A549 (cell line): ENCODE measurements at regions not wholly inside any gene's neighbourhood (a gene's known extent, or its start where the extent isn't known, plus 50 kb on each side); places are given as distances from the start of the nearest gene placed in this dataset.

ENCODE experiments used
- EP300 ChIP-seq, 2 experiments: fragments of >200 bp; sonication (Bioruptor Twin); formaldehyde crosslinking; IDR thresholded peaks; 2 replicates in 1 of 2; 3 replicates in 1 of 2; pipeline ENCODE4 v1.6.1; 2016 to 2017
- MAFK ChIP-seq: fragments of 450-650 bp; IDR thresholded peaks from 2 replicates; pipeline ENCODE4 v1.6.1; 2014; ENCODE audit not compliant: partially characterized antibody
- MAZ ChIP-seq: fragments of 150-350 bp; IDR thresholded peaks from 2 replicates; pipeline ENCODE4 v1.6.1; 2014; ENCODE audit warnings: antibody characterized with exemption, low read depth, low read length, borderline replicate concordance
- PHF8 ChIP-seq: fragments of 200-600 bp; sonication (generic); IDR thresholded peaks from 2 replicates; pipeline ENCODE4 v1.6.1; 2016; ENCODE audit warnings: low read depth, mild to moderate bottlenecking, antibody characterized with exemption, moderate library complexity, borderline replicate concordance
- RNF2 ChIP-seq: fragments of 200-600 bp; sonication (generic); IDR thresholded peaks from 2 replicates; pipeline ENCODE4 v1.6.1; 2016; ENCODE audit warnings: low read depth, mild to moderate bottlenecking, antibody characterized with exemption, moderate library complexity, borderline replicate concordance
- ZNF302 ChIP-seq: fragments of 250-450 bp; sonication (Bioruptor Pico); IDR thresholded peaks from 2 replicates; pipeline ENCODE4 v1.9.0; 2021; ENCODE audit warnings: inconsistent platforms, mild to moderate bottlenecking, moderate library complexity
- ZSCAN20 ChIP-seq: fragments of 250-450 bp; sonication (Bioruptor Pico); IDR thresholded peaks from 2 replicates; pipeline ENCODE4 v1.8.0; 2022; ENCODE audit warnings: mild to moderate bottlenecking, moderate library complexity
- TF ChIP-seq, protein P1 (sequence below): fragments of >200 bp; sonication (Bioruptor Twin); formaldehyde crosslinking; IDR thresholded peaks from 3 replicates; pipeline ENCODE4 v1.5.1; 2016
- TF ChIP-seq, protein P2 (sequence below): IDR thresholded peaks from 2 replicates; pipeline ENCODE4 v1.6.1; 2012; ENCODE audit warnings: low read depth, borderline replicate concordance
- TF ChIP-seq, protein P3 (sequence below): fragments of 450-650 bp; IDR thresholded peaks from 2 replicates; pipeline ENCODE4 v1.6.1; 2014; ENCODE audit warnings: antibody characterized with exemption

DNA sequence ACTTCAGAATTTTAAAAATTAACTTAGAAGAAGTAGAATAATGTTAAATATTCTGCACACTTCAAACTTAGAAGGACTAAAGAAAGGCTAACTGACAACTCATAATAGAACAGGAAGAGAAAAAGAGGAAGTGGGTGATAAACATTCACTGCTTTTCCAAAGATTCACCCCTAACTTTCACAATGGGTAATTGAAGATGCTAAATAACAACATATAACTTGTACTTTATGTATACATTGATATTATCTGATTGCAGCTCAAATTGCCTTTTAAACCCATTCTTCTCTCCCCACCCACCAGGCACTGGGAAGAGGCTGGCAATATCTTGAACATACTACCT is 376.6 kb downstream of the EFNA5 start:
- TF ChIP-seq EP300 (IDR thresholded peaks at IDR 0.05) (no peak), MAZ (no peak), MAFK (no peak), ZNF302 (CRISPR knock-in tag) (no peak), ZSCAN20 (CRISPR knock-in tag) (no peak), RNF2 (no peak), PHF8 (no peak)
- TF ChIP-seq, protein P1, sequence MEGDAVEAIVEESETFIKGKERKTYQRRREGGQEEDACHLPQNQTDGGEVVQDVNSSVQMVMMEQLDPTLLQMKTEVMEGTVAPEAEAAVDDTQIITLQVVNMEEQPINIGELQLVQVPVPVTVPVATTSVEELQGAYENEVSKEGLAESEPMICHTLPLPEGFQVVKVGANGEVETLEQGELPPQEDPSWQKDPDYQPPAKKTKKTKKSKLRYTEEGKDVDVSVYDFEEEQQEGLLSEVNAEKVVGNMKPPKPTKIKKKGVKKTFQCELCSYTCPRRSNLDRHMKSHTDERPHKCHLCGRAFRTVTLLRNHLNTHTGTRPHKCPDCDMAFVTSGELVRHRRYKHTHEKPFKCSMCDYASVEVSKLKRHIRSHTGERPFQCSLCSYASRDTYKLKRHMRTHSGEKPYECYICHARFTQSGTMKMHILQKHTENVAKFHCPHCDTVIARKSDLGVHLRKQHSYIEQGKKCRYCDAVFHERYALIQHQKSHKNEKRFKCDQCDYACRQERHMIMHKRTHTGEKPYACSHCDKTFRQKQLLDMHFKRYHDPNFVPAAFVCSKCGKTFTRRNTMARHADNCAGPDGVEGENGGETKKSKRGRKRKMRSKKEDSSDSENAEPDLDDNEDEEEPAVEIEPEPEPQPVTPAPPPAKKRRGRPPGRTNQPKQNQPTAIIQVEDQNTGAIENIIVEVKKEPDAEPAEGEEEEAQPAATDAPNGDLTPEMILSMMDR, result no peak
- TF ChIP-seq, protein P2, sequence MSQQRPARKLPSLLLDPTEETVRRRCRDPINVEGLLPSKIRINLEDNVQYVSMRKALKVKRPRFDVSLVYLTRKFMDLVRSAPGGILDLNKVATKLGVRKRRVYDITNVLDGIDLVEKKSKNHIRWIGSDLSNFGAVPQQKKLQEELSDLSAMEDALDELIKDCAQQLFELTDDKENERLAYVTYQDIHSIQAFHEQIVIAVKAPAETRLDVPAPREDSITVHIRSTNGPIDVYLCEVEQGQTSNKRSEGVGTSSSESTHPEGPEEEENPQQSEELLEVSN, result no peak
- TF ChIP-seq, protein P3, sequence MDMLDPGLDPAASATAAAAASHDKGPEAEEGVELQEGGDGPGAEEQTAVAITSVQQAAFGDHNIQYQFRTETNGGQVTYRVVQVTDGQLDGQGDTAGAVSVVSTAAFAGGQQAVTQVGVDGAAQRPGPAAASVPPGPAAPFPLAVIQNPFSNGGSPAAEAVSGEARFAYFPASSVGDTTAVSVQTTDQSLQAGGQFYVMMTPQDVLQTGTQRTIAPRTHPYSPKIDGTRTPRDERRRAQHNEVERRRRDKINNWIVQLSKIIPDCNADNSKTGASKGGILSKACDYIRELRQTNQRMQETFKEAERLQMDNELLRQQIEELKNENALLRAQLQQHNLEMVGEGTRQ, result no peak
